H9 (cell line): ENCODE measurements at regions not wholly inside any gene's neighbourhood (a gene's known extent, or its start where the extent isn't known, plus 50 kb on each side); places are given as distances from the start of the nearest gene placed in this dataset.
"Not testable (repeated sequence)": the region's sequence is repeated elsewhere in the genome, so short reads cannot be mapped to it uniquely, and the experiment has no call there.

Experiments
- DNase-seq: peaks from one replicate; pipeline ENCODE4 v3.0.0-alpha.2; 2017
- H2AFZ ChIP-seq: one replicate; pipeline ENCODE4 v1.6.1; 2013; ENCODE audit warnings: mild to moderate bottlenecking, low read length, control low read depth, moderate library complexity
- H2AK5ac ChIP-seq: 2 replicates; pipeline ENCODE4 v1.6.1; 2013; ENCODE audit warnings: low read length, control low read depth, mixed read lengths; ENCODE audit not compliant: insufficient read length
- H2BK120ac ChIP-seq: one replicate; pipeline ENCODE4 v1.6.1; 2013; ENCODE audit warnings: low read depth, mild to moderate bottlenecking, low read length, control low read depth, inconsistent platforms; ENCODE audit not compliant: poor library complexity, severe bottlenecking
- H2BK12ac ChIP-seq: 2 replicates; pipeline ENCODE4 v1.6.1; 2013; ENCODE audit warnings: low read length, control low read depth, mixed read lengths, low read depth; ENCODE audit not compliant: insufficient read length
- H2BK15ac ChIP-seq: 2 replicates; pipeline ENCODE4 v1.6.1; 2013; ENCODE audit warnings: low read depth, low read length, control low read depth
- H2BK20ac ChIP-seq: one replicate; pipeline ENCODE4 v1.6.1; 2013; ENCODE audit warnings: low read depth, mild to moderate bottlenecking, low read length, control low read depth, inconsistent platforms; ENCODE audit not compliant: poor library complexity, severe bottlenecking
- H2BK5ac ChIP-seq: 2 replicates; pipeline ENCODE4 v1.6.1; 2013; ENCODE audit warnings: low read length, control low read depth, mixed read lengths; ENCODE audit not compliant: insufficient read length
- H3K14ac ChIP-seq: 2 replicates; pipeline ENCODE4 v1.6.1; 2013; ENCODE audit warnings: low read length, control low read depth; ENCODE audit not compliant: insufficient read depth
- H3K18ac ChIP-seq: 2 replicates; pipeline ENCODE4 v1.6.1; 2013; ENCODE audit warnings: low read depth, mild to moderate bottlenecking, mixed read lengths, low read length, control low read depth; ENCODE audit not compliant: insufficient read length
- H3K23ac ChIP-seq: 2 replicates; pipeline ENCODE4 v1.6.1; 2013; ENCODE audit warnings: low read length, control low read depth, mixed read lengths, low read depth; ENCODE audit not compliant: insufficient read length
- H3K23me2 ChIP-seq: 2 replicates; pipeline ENCODE4 v1.6.1; 2013; ENCODE audit warnings: low read depth, mild to moderate bottlenecking, mixed read lengths, low read length, control low read depth; ENCODE audit not compliant: insufficient read length, poor library complexity, severe bottlenecking
- H3K27ac ChIP-seq: 2 replicates; pipeline ENCODE4 v1.5.1; 2013; ENCODE audit warnings: low read length, control low read depth, mixed read lengths, low read depth; ENCODE audit not compliant: insufficient read length
- H3K27me3 ChIP-seq: 2 replicates; pipeline ENCODE4 v1.6.1; 2013; ENCODE audit warnings: low read length, control low read depth, inconsistent platforms; ENCODE audit not compliant: insufficient read depth
- H3K4ac ChIP-seq: 2 replicates; pipeline ENCODE4 v1.6.1; 2013; ENCODE audit warnings: low read depth, mild to moderate bottlenecking, control low read depth, inconsistent platforms, low read length, moderate library complexity
- H3K4me1 ChIP-seq: 2 replicates; pipeline ENCODE4 v1.6.1; 2013; ENCODE audit warnings: low read length, control low read depth, inconsistent platforms; ENCODE audit not compliant: insufficient read depth
- H3K4me2 ChIP-seq: 2 replicates; pipeline ENCODE4 v1.6.1; 2013; ENCODE audit warnings: low read length, control low read depth, mixed read lengths; ENCODE audit not compliant: insufficient read length, insufficient read depth
- H3K56ac ChIP-seq: 2 replicates; pipeline ENCODE4 v1.6.1; 2013; ENCODE audit warnings: low read depth, mild to moderate bottlenecking, mixed read lengths, low read length, control low read depth; ENCODE audit not compliant: insufficient read length
- H3K79me1 ChIP-seq: 2 replicates; pipeline ENCODE4 v1.6.1; 2013; ENCODE audit warnings: low read depth, mild to moderate bottlenecking, moderate library complexity, low read length, control low read depth, inconsistent platforms; ENCODE audit not compliant: insufficient read depth, poor library complexity, severe bottlenecking
- H3K79me2 ChIP-seq: 2 replicates; pipeline ENCODE4 v1.6.1; 2013; ENCODE audit warnings: low read length, control low read depth, inconsistent platforms; ENCODE audit not compliant: insufficient read depth
- H3K9ac ChIP-seq: 2 replicates; pipeline ENCODE4 v1.6.1; 2013; ENCODE audit warnings: low read length, control low read depth, mixed read lengths; ENCODE audit not compliant: insufficient read length; ENCODE audit errors: extremely low read depth
- H3K9me3 ChIP-seq: one replicate; pipeline ENCODE4 v1.6.1; 2013; ENCODE audit warnings: low read depth, low read length, inconsistent platforms; ENCODE audit not compliant: control insufficient read depth
- H3T11ph ChIP-seq: one replicate; pipeline ENCODE4 v1.6.1; 2013; ENCODE audit warnings: mild to moderate bottlenecking, low read length, control low read depth, inconsistent platforms
- H4K20me1 ChIP-seq: one replicate; pipeline ENCODE4 v1.6.1; 2013; ENCODE audit not compliant: control insufficient read depth, insufficient read length, insufficient read depth
- H4K5ac ChIP-seq: 2 replicates; pipeline ENCODE4 v1.6.1; 2013; ENCODE audit warnings: low read depth, mild to moderate bottlenecking, mixed read lengths, low read length, control low read depth; ENCODE audit not compliant: insufficient read length
- H4K8ac ChIP-seq: replicated peaks from 2 replicates; pipeline ENCODE4 v1.6.1; 2013; ENCODE audit warnings: low read length, control low read depth, mixed read lengths, low read depth; ENCODE audit not compliant: insufficient read length
- H4K91ac ChIP-seq: 2 replicates; pipeline ENCODE4 v1.6.1; 2013; ENCODE audit warnings: low read depth, mild to moderate bottlenecking, moderate library complexity, mixed read lengths, low read length, control low read depth; ENCODE audit not compliant: insufficient read length
- H3K27ac Mint-ChIP-seq, 3 experiments: 2 replicates in 2 of 3; 3 replicates in 1 of 3; pipeline ENCODE4 v1.8.0; 2020 to 2021; ENCODE audit warnings: mixed read lengths in 3 of 3, mild to moderate bottlenecking in 1 of 3, moderate library complexity in 1 of 3
- H3K27me3 Mint-ChIP-seq: 2 replicates; pipeline ENCODE4 v1.8.0; 2021; ENCODE audit warnings: low read depth, mild to moderate bottlenecking, moderate library complexity, mixed read lengths
- H3K36me3 Mint-ChIP-seq, 3 experiments: 2 replicates in 2 of 3; 3 replicates in 1 of 3; pipeline ENCODE4 v1.8.0; 2020 to 2021; ENCODE audit warnings: low read depth in 3 of 3, mixed read lengths in 3 of 3; ENCODE audit not compliant: insufficient read depth in 1 of 3
- H3K4me1 Mint-ChIP-seq, 2 experiments: 2 replicates each; pipeline ENCODE4 v1.8.0; 2020; ENCODE audit warnings: mixed read lengths in 2 of 2
- H3K4me3 Mint-ChIP-seq, 2 experiments: 2 replicates in 1 of 2; 3 replicates in 1 of 2; pipeline ENCODE4 v1.8.0; 2020 to 2021; ENCODE audit warnings: mild to moderate bottlenecking in 2 of 2, mixed read lengths in 2 of 2, moderate library complexity in 1 of 2
- H3K9me3 Mint-ChIP-seq, 2 experiments: 2 replicates in 1 of 2; 3 replicates in 1 of 2; pipeline ENCODE4 v1.8.0; 2020; ENCODE audit warnings: mild to moderate bottlenecking in 2 of 2, mixed read lengths in 2 of 2, moderate library complexity in 1 of 2
- CTCF ChIP-seq: fragments of 200-600 bp; sonication (generic); conservative IDR thresholded peaks from 3 replicates; pipeline ENCODE4 v1.8.0; 2021; ENCODE audit warnings: antibody characterized with exemption, mild to moderate bottlenecking
- WGBS: extraction: QIAGEN DNeasy Blood & Tissue Kit; methylation state at CpG from one replicate; pipeline ENCODE4 v1.1.7; 2013; ENCODE audit warnings: missing lambda C conversion rate, low lambda C conversion rate, mixed read lengths; ENCODE audit not compliant: insufficient read length; ENCODE audit errors: extremely low coverage; 5-methylcytosine and 5-hydroxymethylcytosine counted together

GRCh38 chr16:25542306-25542705 lies 149.5 kb upstream of the HS3ST4 start:
- peak overlapping the region in 1 of 3 experiments; percentile 49; a peak in 1 of 7 replicates for H3K27ac Mint-ChIP-seq
- Histone ChIP-seq H2AFZ (no peak overlapping the region), H3K4me1 (no peaks in the 10 kb centered on the region; the same call in 1 of the 2 replicates), H3K9ac (no peak overlapping the region), H3K14ac (no peak overlapping the region), H3K56ac (no peak overlapping the region), H2AK5ac (no peak overlapping the region), H4K20me1 (no peaks in the 10 kb centered on the region), H3K23ac (no peak overlapping the region), H2BK120ac (no peak overlapping the region), H4K91ac (no peak overlapping the region), H3K79me2 (no peaks in the 10 kb centered on the region), H3K27me3 (no peaks in the 10 kb centered on the region), H3T11ph (no peak overlapping the region), H3K4me2 (no peak overlapping the region), H2BK15ac (no peak overlapping the region), H2BK5ac (no peak overlapping the region), H3K27ac (no peak overlapping the region), H2BK20ac (no peak overlapping the region), H3K79me1 (no peaks in the 10 kb centered on the region), H3K23me2 (peaks cover 2% of the 10 kb centered on the region), H3K4ac (no peak overlapping the region), H4K8ac (no peak overlapping the region), H2BK12ac (no peak overlapping the region), H4K5ac (no peak overlapping the region), H3K9me3 (no peaks in the 10 kb centered on the region), H3K18ac (no peak overlapping the region)
- no peaks in the 10 kb centered on the region for H3K9me3 Mint-ChIP-seq
- TF ChIP-seq CTCF: no peak
- H3K27me3 Mint-ChIP-seq: no peaks in the 10 kb centered on the region; the same call in 1 of the 2 replicates
- no CpG with 5 or more reads among the region's 3 CpGs for WGBS
- no peaks in the 10 kb centered on the region for H3K36me3 Mint-ChIP-seq
- peaks cover 6% of the 10 kb centered on the region in 2 experiments for H3K4me1 Mint-ChIP-seq
- no peak overlapping the region for H3K4me3 Mint-ChIP-seq
- DNase-seq: no peak

GRCh38 chr16:25539767-25540166 lies 152.0 kb upstream of the HS3ST4 start:
- H4K8ac ChIP-seq, H4K91ac ChIP-seq, H3K9me3 ChIP-seq, H3K23me2 ChIP-seq, H4K5ac ChIP-seq, H3K27ac Mint-ChIP-seq, H3K56ac ChIP-seq, H2BK20ac ChIP-seq, H3K4me1 ChIP-seq, H3K27ac ChIP-seq, H2BK5ac ChIP-seq, H3K9ac ChIP-seq, H2BK15ac ChIP-seq, H3K27me3 ChIP-seq, H2AFZ ChIP-seq, H3K4me1 Mint-ChIP-seq, H2AK5ac ChIP-seq, H2BK120ac ChIP-seq, H3T11ph ChIP-seq, H3K79me2 ChIP-seq, H4K20me1 ChIP-seq, H2BK12ac ChIP-seq, H3K27me3 Mint-ChIP-seq, H3K4me2 ChIP-seq, H3K79me1 ChIP-seq, H3K18ac ChIP-seq, DNase-seq, H3K36me3 Mint-ChIP-seq, H3K23ac ChIP-seq, H3K4me3 Mint-ChIP-seq, H3K14ac ChIP-seq, H3K4ac ChIP-seq: not testable (repeated sequence)
- WGBS: no CpG with 5 or more reads among the region's 12 CpGs
- peaks cover 0 to 16% of the 10 kb centered on the region in 2 experiments; a peak in 4 of 5 replicates for H3K9me3 Mint-ChIP-seq
